GM18498 (cell line): ENCODE measurements at regions not wholly inside any gene's neighbourhood (a gene's known extent, or its start where the extent isn't known, plus 50 kb on each side); places are given as distances from the start of the nearest gene placed in this dataset.
A peak's percentile ranks its signal among the peaks of the same experiment; 100 is the strongest.

Source experiments
- ATAC-seq: cut with Tn5 transposase; IDR thresholded peaks from one replicate; pipeline ENCODE4 v1.9.1; 2021; ENCODE audit warnings: mild to moderate bottlenecking, moderate library complexity; ENCODE audit not compliant: unreplicated experiment

- no peak for ATAC-seq
Observed at GRCh38 chr5:89283728-89284493, 400.9 kb upstream of the MEF2C start.

GRCh38 chr5:89282554-89283510, 399.8 kb upstream of the MEF2C start:
- ATAC-seq = no peak

- ATAC-seq = no peak
Observed at GRCh38 chr5:89281766-89282553, 399.0 kb upstream of the MEF2C start.

- no peak for ATAC-seq
Observed at GRCh38 chr5:89281211-89281610, 398.2 kb upstream of the MEF2C start.

GRCh38 chr5:89280103-89281037, 397.4 kb upstream of the MEF2C start:
- peak; percentile 39 for ATAC-seq

GRCh38 chr5:89279391-89280036, 396.5 kb upstream of the MEF2C start:
- ATAC-seq = peak; percentile 11

GRCh38 chr5:89277816-89278215, 394.8 kb upstream of the MEF2C start:
- ATAC-seq = no peak

- ATAC-seq = no peak
Observed at GRCh38 chr5:89276566-89277305, 393.8 kb upstream of the MEF2C start.

GRCh38 chr5:89275066-89275855, 392.3 kb upstream of the MEF2C start:
- ATAC-seq = no peak

- no peak for ATAC-seq
Observed at GRCh38 chr5:89273289-89273688, 390.3 kb upstream of the MEF2C start.

- peak; percentile 9 for ATAC-seq
Observed at GRCh38 chr5:89270901-89271300, 387.9 kb upstream of the MEF2C start.

- no peak for ATAC-seq
Observed at GRCh38 chr5:89269721-89270120, 386.7 kb upstream of the MEF2C start.

- ATAC-seq = no peak
Observed at GRCh38 chr5:89268460-89268859, 385.5 kb upstream of the MEF2C start.

- no peak for ATAC-seq
Observed at GRCh38 chr5:89267788-89268187, 384.8 kb upstream of the MEF2C start.

GRCh38 chr5:89265511-89266179, 382.7 kb upstream of the MEF2C start:
- no peak for ATAC-seq

GRCh38 chr5:89263846-89264245, 380.9 kb upstream of the MEF2C start:
- no peak for ATAC-seq

- ATAC-seq = no peak
Observed at GRCh38 chr5:89262030-89262429, 379.0 kb upstream of the MEF2C start.
